K562 (cell line): ENCODE measurements at regions not wholly inside any gene's neighbourhood (a gene's known extent, or its start where the extent isn't known, plus 50 kb on each side); places are given as distances from the start of the nearest gene placed in this dataset.
A peak's percentile ranks its signal among the peaks of the same experiment; 100 is the strongest.

Experiments
- BRCA1 ChIP-seq, 2 experiments: fragments of 450-650 bp in 1 of 2; sonication (generic) in 1 of 2; formaldehyde crosslinking in 1 of 2; IDR thresholded peaks; 2 replicates each; pipeline versions ENCODE4 v1.5.0 to v1.6.1; 2017 to 2020; ENCODE audit warnings: mild to moderate bottlenecking in 1 of 2, missing genetic modification reagents in 1 of 2
- CLOCK ChIP-seq: fragments of 250-450 bp; sonication (Bioruptor Pico); IDR thresholded peaks from 2 replicates; pipeline ENCODE4 v1.4.0; 2020; ENCODE audit warnings: mild to moderate bottlenecking, moderate library complexity, borderline replicate concordance
- CREM ChIP-seq: IDR thresholded peaks from 2 replicates; pipeline ENCODE4 v1.6.1; 2014; ENCODE audit warnings: antibody characterized with exemption, low read depth
- DNMT1 ChIP-seq: fragments of 450-650 bp; IDR thresholded peaks from 2 replicates; pipeline ENCODE4 v1.6.1; 2016; ENCODE audit warnings: antibody characterized with exemption, mild to moderate bottlenecking
- ETV6 ChIP-seq, 3 experiments: fragments of 150-350 bp in 1 of 3; sonication (generic) in 1 of 3; formaldehyde crosslinking in 1 of 3; IDR thresholded peaks; 2 replicates each; pipeline versions ENCODE4 v1.6.1 to v1.8.0; 2014 to 2022; ENCODE audit warnings: borderline replicate concordance in 2 of 3, low read depth in 2 of 3, antibody characterized with exemption in 1 of 3, low read length in 1 of 3, mild to moderate bottlenecking in 1 of 3, missing genetic modification reagents in 1 of 3
- GMEB1 ChIP-seq: fragments of 250-450 bp; sonication (Bioruptor Pico); IDR thresholded peaks from 2 replicates; pipeline ENCODE4 v1.4.0; 2020; ENCODE audit warnings: mild to moderate bottlenecking
- IRF1 ChIP-seq: sonication (generic); formaldehyde crosslinking; IDR thresholded peaks from 2 replicates; pipeline ENCODE4 v1.8.0; 2022; ENCODE audit warnings: missing genetic modification reagents, mild to moderate bottlenecking, borderline replicate concordance
- LCOR ChIP-seq: sonication (generic); formaldehyde crosslinking; IDR thresholded peaks from 2 replicates; pipeline ENCODE4 v1.8.0; 2022; ENCODE audit warnings: mild to moderate bottlenecking, missing genetic modification reagents
- NELFE ChIP-seq: IDR thresholded peaks from 2 replicates; pipeline ENCODE4 v1.6.1; 2011; ENCODE audit warnings: mild to moderate bottlenecking; ENCODE audit not compliant: insufficient read depth, insufficient read length
- NFE2 ChIP-seq: IDR thresholded peaks from 2 replicates; pipeline ENCODE4 v1.6.1; 2014; ENCODE audit warnings: antibody characterized with exemption, low read depth
- PML ChIP-seq: IDR thresholded peaks from 2 replicates; pipeline ENCODE4 v1.6.1; 2012; ENCODE audit warnings: low read length, inconsistent platforms
- POLR2H ChIP-seq: IDR thresholded peaks from 2 replicates; pipeline ENCODE4 v1.6.1; 2016; ENCODE audit warnings: missing genetic modification characterization, low read depth, mild to moderate bottlenecking, control low read depth, missing compliant biosample characterization, moderate library complexity
- RB1 ChIP-seq: fragments of 450-650 bp; IDR thresholded peaks from 2 replicates; pipeline ENCODE4 v1.6.1; 2017; ENCODE audit warnings: low read depth, mild to moderate bottlenecking
- TEAD1 ChIP-seq, 2 experiments: fragments of 450-650 bp in 1 of 2; sonication (generic) in 1 of 2; formaldehyde crosslinking; IDR thresholded peaks; 2 replicates each; pipeline versions ENCODE4 v1.4.0 to v1.8.0; 2020 to 2022; ENCODE audit warnings: mild to moderate bottlenecking in 2 of 2, missing genetic modification reagents in 1 of 2
- VEZF1 ChIP-seq: fragments of 200-800 bp; sonication (Bioruptor generic); IDR thresholded peaks from 2 replicates; pipeline ENCODE4 v1.6.1; 2017; ENCODE audit warnings: missing genetic modification characterization, missing compliant biosample characterization
- ZNF239 ChIP-seq: fragments of 250-450 bp; sonication (Bioruptor Pico); IDR thresholded peaks from 2 replicates; pipeline ENCODE4 v1.4.0; 2020; ENCODE audit warnings: mild to moderate bottlenecking
- ZNF354B ChIP-seq: fragments of 250-450 bp; sonication (Bioruptor Pico); IDR thresholded peaks from 2 replicates; pipeline ENCODE4 v1.4.0; 2020
- ZNF449 ChIP-seq: fragments of 250-450 bp; sonication (Bioruptor Pico); IDR thresholded peaks from 2 replicates; pipeline ENCODE4 v1.8.0; 2022; ENCODE audit warnings: moderate library complexity, mild to moderate bottlenecking, inconsistent platforms
- ZNF551 ChIP-seq: fragments of 250-450 bp; sonication (Bioruptor Pico); IDR thresholded peaks from 2 replicates; pipeline ENCODE4 v1.5.0; 2021; ENCODE audit warnings: mild to moderate bottlenecking, moderate library complexity
- ZNF76 ChIP-seq: fragments of 250-450 bp; sonication (Bioruptor Pico); IDR thresholded peaks from 2 replicates; pipeline ENCODE4 v1.4.0; 2020; ENCODE audit warnings: mild to moderate bottlenecking, moderate library complexity, borderline replicate concordance

GRCh38 chr2:74048843-74049519 is 64.3 kb downstream of the TET3 start (continued):
- no peak; the same call in 1 of the 2 replicates for TF ChIP-seq NFE2
- no peak for TF ChIP-seq NELFE
- TF ChIP-seq ETV6 (IDR thresholded peaks at IDR 0.05; ENCODE audit: borderline replicate concordance in 1 of 2, low read depth in 2 of 2, low read length in 1 of 2): no peak
- TF ChIP-seq ETV6 (CRISPR knock-in tag; IDR thresholded peaks at IDR 0.05; ENCODE audit: borderline replicate concordance): no peak
- peak; percentile 56 for TF ChIP-seq CREM
- no peak for TF ChIP-seq RB1
- TF ChIP-seq DNMT1: no peak
- TF ChIP-seq ZNF76 (CRISPR knock-in tag): no peak
- TF ChIP-seq ZNF239 (CRISPR knock-in tag): no peak
- TF ChIP-seq ZNF449 (CRISPR knock-in tag): no peak
- peak; percentile 62 for TF ChIP-seq VEZF1 (CRISPR knock-in tag)
- no peak for TF ChIP-seq GMEB1
- no peak for TF ChIP-seq ZNF551
- no peak for TF ChIP-seq LCOR (CRISPR knock-in tag)
- TF ChIP-seq IRF1: no peak
- no peak; the same call in 1 of the 2 replicates for TF ChIP-seq PML
- TF ChIP-seq POLR2H (tag): no peak
- TF ChIP-seq TEAD1 (CRISPR knock-in tag; IDR thresholded peaks at IDR 0.05): no peak
- TF ChIP-seq BRCA1 (IDR thresholded peaks at IDR 0.05): no peak
- no peak for TF ChIP-seq BRCA1 (CRISPR knock-in tag; IDR thresholded peaks at IDR 0.05)
- no peak for TF ChIP-seq CLOCK (CRISPR knock-in tag)
- TF ChIP-seq ZNF354B (CRISPR knock-in tag): no peak
